A673 (cell line): ENCODE measurements at regions not wholly inside any gene's neighbourhood (a gene's known extent, or its start where the extent isn't known, plus 50 kb on each side); places are given as distances from the start of the nearest gene placed in this dataset.

ENCODE experiments used
- BruUV-seq: library from RNA; stranded (reverse); fragments of 400-500 nt; replicated peaks from 2 replicates; lab custom pipeline; 2021; lab: Mats Ljungman, UMichigan
- CTCF ChIA-PET: fragments of 300-600 bp; sonication (Branson Sonifier 250); formaldehyde crosslinking; loops from one replicate; lab custom pipeline; 2022; ENCODE audit warnings: antibody characterized with exemption; lab: Charles Lee
- POLR2A ChIA-PET: fragments of 300-600 bp; sonication (Branson Sonifier 250); formaldehyde crosslinking; loops from one replicate; lab custom pipeline; 2022; ENCODE audit warnings: antibody characterized with exemption; ENCODE audit not compliant: low non-redundant PET; lab: Charles Lee
- DNase-seq: peaks from one replicate; pipeline ENCODE4 v3.0.0-alpha.2; 2015; ENCODE audit warnings: low spot score
- H3K27ac ChIP-seq: fragments of 200-600 bp; sonication (generic); 2 replicates; pipeline ENCODE4 v1.5.1; 2016; ENCODE audit warnings: mixed run types, low read depth, mild to moderate bottlenecking, mixed read lengths, antibody characterized with exemption, low read length; ENCODE audit not compliant: poor library complexity, severe bottlenecking
- H3K27me3 ChIP-seq: fragments of 200-600 bp; sonication (generic); replicated peaks from 2 replicates; pipeline ENCODE4 v1.6.1; 2017; ENCODE audit warnings: mixed run types, low read depth, mild to moderate bottlenecking, mixed read lengths, antibody characterized with exemption, low read length; ENCODE audit not compliant: insufficient read depth, poor library complexity
- H3K36me3 ChIP-seq: fragments of 200-600 bp; sonication (generic); 2 replicates; pipeline ENCODE4 v1.6.1; 2016; ENCODE audit warnings: mixed run types, mild to moderate bottlenecking, mixed read lengths, antibody characterized with exemption, low read length; ENCODE audit not compliant: insufficient read depth, poor library complexity, severe bottlenecking
- H3K4me1 ChIP-seq: fragments of 200-600 bp; sonication (generic); 2 replicates; pipeline ENCODE4 v1.6.1; 2017; ENCODE audit warnings: mixed run types, mild to moderate bottlenecking, mixed read lengths, antibody characterized with exemption, low read length; ENCODE audit not compliant: insufficient read depth, poor library complexity, severe bottlenecking
- H3K4me3 ChIP-seq: fragments of 200-600 bp; sonication (generic); 2 replicates; pipeline ENCODE4 v1.5.1; 2016; ENCODE audit warnings: low read depth, mixed run types, mild to moderate bottlenecking, mixed read lengths, low read length; ENCODE audit not compliant: poor library complexity, severe bottlenecking
- H3K9me3 ChIP-seq: fragments of 200-600 bp; sonication (generic); 2 replicates; pipeline ENCODE4 v1.6.1; 2016; ENCODE audit warnings: mixed run types, low read depth, mild to moderate bottlenecking, mixed read lengths, antibody characterized with exemption, low read length; ENCODE audit not compliant: poor library complexity, severe bottlenecking
- EZH2 ChIP-seq: fragments of 200-600 bp; sonication (generic); IDR thresholded peaks from 2 replicates; pipeline ENCODE4 v1.6.1; 2017; ENCODE audit warnings: borderline replicate concordance, low read depth, mild to moderate bottlenecking, mixed read lengths, antibody characterized with exemption, low read length; ENCODE audit not compliant: poor library complexity, severe bottlenecking
- intact Hi-C: fragments of 100-400 bp; cut with micrococcal nuclease; formaldehyde crosslinking; loops from one replicate; pipeline ENCODE4 v1.10.0; 2022; ENCODE audit not compliant: unreplicated experiment
- TF ChIP-seq, protein P1 (sequence below): fragments of 300-800, 200-600 bp; sonication (generic); conservative IDR thresholded peaks from 2 replicates; pipeline ENCODE4 v1.5.1; 2017; ENCODE audit warnings: low read depth, mild to moderate bottlenecking, antibody characterized with exemption, low read length, moderate library complexity, mixed read lengths

DNA sequence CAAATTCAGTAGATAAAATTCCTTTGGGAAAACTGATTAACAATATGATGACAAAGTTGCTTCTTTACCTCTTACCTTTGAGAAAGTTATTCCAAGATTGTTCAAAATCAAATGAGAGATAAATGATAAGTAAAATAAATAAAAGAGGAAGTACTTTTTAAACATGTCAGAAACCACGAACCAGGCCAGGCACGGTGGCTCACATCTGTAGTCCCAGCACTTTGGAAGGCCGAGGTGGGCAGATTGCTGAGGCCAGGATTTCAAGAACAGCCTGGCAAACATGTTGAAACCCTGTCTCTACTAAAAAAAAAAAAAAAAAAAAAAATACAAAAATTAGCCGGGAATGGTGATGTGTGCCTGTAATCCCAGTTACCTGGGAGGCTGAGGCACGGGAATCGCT is 296.6 kb downstream of the HGF start:
- no peaks in the 10 kb centered on the region for H3K36me3 ChIP-seq
- DNase-seq = no peak
- ChIA-PET CTCF (interaction anchor here (0.7 kb wide), 1 partner anchor 317 kb away, joined by 11 read pairs; no protein-coding TSS in a partner anchor), POLR2A (no interaction called here)
- TF ChIP-seq, protein P1, sequence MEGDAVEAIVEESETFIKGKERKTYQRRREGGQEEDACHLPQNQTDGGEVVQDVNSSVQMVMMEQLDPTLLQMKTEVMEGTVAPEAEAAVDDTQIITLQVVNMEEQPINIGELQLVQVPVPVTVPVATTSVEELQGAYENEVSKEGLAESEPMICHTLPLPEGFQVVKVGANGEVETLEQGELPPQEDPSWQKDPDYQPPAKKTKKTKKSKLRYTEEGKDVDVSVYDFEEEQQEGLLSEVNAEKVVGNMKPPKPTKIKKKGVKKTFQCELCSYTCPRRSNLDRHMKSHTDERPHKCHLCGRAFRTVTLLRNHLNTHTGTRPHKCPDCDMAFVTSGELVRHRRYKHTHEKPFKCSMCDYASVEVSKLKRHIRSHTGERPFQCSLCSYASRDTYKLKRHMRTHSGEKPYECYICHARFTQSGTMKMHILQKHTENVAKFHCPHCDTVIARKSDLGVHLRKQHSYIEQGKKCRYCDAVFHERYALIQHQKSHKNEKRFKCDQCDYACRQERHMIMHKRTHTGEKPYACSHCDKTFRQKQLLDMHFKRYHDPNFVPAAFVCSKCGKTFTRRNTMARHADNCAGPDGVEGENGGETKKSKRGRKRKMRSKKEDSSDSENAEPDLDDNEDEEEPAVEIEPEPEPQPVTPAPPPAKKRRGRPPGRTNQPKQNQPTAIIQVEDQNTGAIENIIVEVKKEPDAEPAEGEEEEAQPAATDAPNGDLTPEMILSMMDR = no peak
- no peak for TF ChIP-seq EZH2
- H3K4me3 ChIP-seq = no peak overlapping the region
- no peaks in the 10 kb centered on the region for H3K4me1 ChIP-seq
- no peaks in the 10 kb centered on the region for H3K9me3 ChIP-seq
- H3K27me3 ChIP-seq = no peaks in the 10 kb centered on the region
- H3K27ac ChIP-seq = no peak overlapping the region
- BruUV-seq = no TSS peak
- intact Hi-C loops = loop anchor here (5.0 kb wide), 3 partner anchors 556 to 1046 kb away; partner anchors contain the start of gene SEMA3C

- BruUV-seq = no TSS peak
- POLR2A ChIA-PET = no interaction called here
These were observed 299.0 kb downstream of the HGF start for GRCh38 chr7:81470724-81471379.

DNA sequence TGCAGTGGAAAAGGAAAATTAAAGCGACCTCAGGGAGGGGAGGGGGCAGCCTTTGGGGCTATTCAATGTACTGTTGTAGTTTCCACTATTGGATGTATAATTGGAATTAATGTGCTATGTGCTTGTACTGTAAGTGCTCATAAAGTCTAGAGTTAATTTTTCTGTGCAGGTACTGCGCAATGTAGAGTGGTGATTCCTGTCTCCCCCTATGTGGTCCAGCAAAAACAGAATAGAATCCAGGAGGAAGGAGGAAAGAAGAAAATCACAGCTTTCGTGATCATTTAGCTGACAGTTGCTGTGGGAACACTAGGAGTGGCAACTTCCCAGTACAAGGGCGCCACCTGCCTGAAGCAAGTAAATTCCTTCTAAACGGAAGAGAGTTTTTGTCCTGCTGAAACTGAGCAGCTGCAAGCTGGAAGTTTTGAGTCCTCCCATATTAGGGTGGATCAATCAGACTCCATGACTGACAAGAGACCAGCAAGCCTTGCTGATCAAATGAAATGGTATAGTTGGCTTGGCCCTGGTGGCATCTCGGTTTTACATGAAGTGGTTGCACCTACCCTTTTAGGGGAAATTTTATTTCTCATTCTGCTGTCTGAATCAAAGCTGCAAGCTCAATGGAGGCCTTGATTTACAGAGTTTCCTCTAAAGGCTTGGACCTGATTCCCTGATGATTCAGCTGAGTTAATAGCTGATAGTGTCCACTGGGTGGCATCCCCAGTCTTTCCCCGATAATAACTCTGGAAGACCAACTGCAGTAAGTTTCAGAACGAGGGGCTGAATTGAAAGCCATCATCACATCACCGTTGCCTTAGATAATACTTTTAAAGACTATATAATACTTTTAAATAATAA is 299.8 kb downstream of the HGF start:
- Histone ChIP-seq H3K9me3 (no peaks in the 10 kb centered on the region), H3K27me3 (no peaks in the 10 kb centered on the region), H3K36me3 (no peaks in the 10 kb centered on the region), H3K4me3 (no peak overlapping the region), H3K4me1 (no peaks in the 10 kb centered on the region), H3K27ac (no peak overlapping the region)
- POLR2A ChIA-PET = no interaction called here
- DNase-seq = peak; percentile 80
- TF ChIP-seq, protein P1 = peak; percentile 78
- TF ChIP-seq EZH2 = no peak
- CTCF ChIA-PET = interaction anchor here (0.6 to 1.4 kb wide), 13 partner anchors 9 to 1041 kb away, joined by 3 to 7 read pairs (median 3); partner anchors contain the start of gene SEMA3C
- intact Hi-C loops = loop anchor here (5.0 kb wide), 3 partner anchors 553 to 1043 kb away; partner anchors contain the start of gene SEMA3C
- BruUV-seq = no TSS peak

More at GRCh38 chr7:81470724-81471379, 299.0 kb downstream of the HGF start:
- H3K4me3 ChIP-seq = no peak overlapping the region
- no peak overlapping the region for H3K27ac ChIP-seq
- H3K9me3 ChIP-seq = no peaks in the 10 kb centered on the region
- intact Hi-C loops = loop anchor here (5.0 kb wide), 3 partner anchors 554 to 1044 kb away; partner anchors contain the start of gene SEMA3C
- no peaks in the 10 kb centered on the region for H3K4me1 ChIP-seq
- DNase-seq = no peak
- CTCF ChIA-PET = interaction anchor here (0.7 to 1.4 kb wide), 8 partner anchors 8 to 812 kb away, joined by 3 to 7 read pairs (median 4); partner anchors contain the start of gene SEMA3C
- H3K36me3 ChIP-seq = no peaks in the 10 kb centered on the region
- TF ChIP-seq, protein P1 = no peak
- TF ChIP-seq EZH2 = no peak
- H3K27me3 ChIP-seq = no peaks in the 10 kb centered on the region
